ACC112 (cell line): ENCODE measurements at regions not wholly inside any gene's neighbourhood (a gene's known extent, or its start where the extent isn't known, plus 50 kb on each side); places are given as distances from the start of the nearest gene placed in this dataset.
A peak's percentile ranks its signal among the peaks of the same experiment; 100 is the strongest.

Source experiments
- H2AFZ ChIP-seq: fragments of 200-600 bp; sonication (generic); one replicate; pipeline ENCODE4 v1.6.0; 2017; ENCODE audit warnings: antibody characterized with exemption, low read length; ENCODE audit not compliant: unreplicated experiment
- H3K27ac ChIP-seq: fragments of 200-600 bp; sonication (generic); 2 replicates; pipeline ENCODE4 v1.5.1; 2014; ENCODE audit warnings: low read depth, mild to moderate bottlenecking, antibody characterized with exemption, low read length, moderate library complexity
- H3K27me3 ChIP-seq: fragments of 200-600 bp; sonication (generic); 2 replicates; pipeline ENCODE4 v1.6.1; 2014; ENCODE audit warnings: mild to moderate bottlenecking, antibody characterized with exemption, low read length, moderate library complexity, mixed read lengths; ENCODE audit not compliant: insufficient read depth
- H3K36me3 ChIP-seq: fragments of 200-600 bp; sonication (generic); 2 replicates; pipeline ENCODE4 v1.6.1; 2016; ENCODE audit warnings: mild to moderate bottlenecking, antibody characterized with exemption, low read length, moderate library complexity, mixed read lengths; ENCODE audit not compliant: insufficient read depth
- H3K4me1 ChIP-seq: fragments of 200-600 bp; sonication (generic); one replicate; pipeline ENCODE4 v1.6.1; 2016; ENCODE audit warnings: low read length, mixed read lengths; ENCODE audit not compliant: insufficient read depth, unreplicated experiment, control insufficient read depth
- H3K4me3 ChIP-seq: fragments of 200-600 bp; sonication (generic); 2 replicates; pipeline ENCODE4 v1.5.1; 2014; ENCODE audit warnings: mild to moderate bottlenecking, low read depth, low read length
- H3K79me2 ChIP-seq: fragments of 200-600 bp; sonication (generic); one replicate; pipeline ENCODE4 v1.6.0; 2016; ENCODE audit warnings: low read length; ENCODE audit not compliant: control insufficient read depth, unreplicated experiment, insufficient read depth

- H3K79me2 ChIP-seq, result no peaks in the 10 kb centered on the region
- H3K36me3 ChIP-seq, result 0 out of 2 replicates have a peak, but pooled peaks cover 6% of the 10 kb centered on the region
- no peak overlapping the region for H3K4me3 ChIP-seq
- no peak overlapping the region for H3K27ac ChIP-seq
- peaks cover 5% of the 10 kb centered on the region for H3K4me1 ChIP-seq
- no peak overlapping the region for H2AFZ ChIP-seq
- H3K27me3 ChIP-seq, result no peaks in the 10 kb centered on the region
Observed at GRCh38 chr2:42890791-42891355, 98.5 kb upstream of the HAAO start.

- H3K79me2 ChIP-seq, result no peaks in the 10 kb centered on the region
- H3K27me3 ChIP-seq, result no peaks in the 10 kb centered on the region
- H3K36me3 ChIP-seq, result 0 out of 2 replicates have a peak, but pooled peaks cover 6% of the 10 kb centered on the region
- H2AFZ ChIP-seq, result peak overlapping the region; percentile 7
- H3K4me1 ChIP-seq, result peaks cover 5% of the 10 kb centered on the region
- H3K27ac ChIP-seq, result no peak overlapping the region
- H3K4me3 ChIP-seq, result no peak overlapping the region
Observed at GRCh38 chr2:42888321-42889245, 96.2 kb upstream of the HAAO start.

GRCh38 chr2:42886921-42887320 lies 94.5 kb upstream of the HAAO start:
- Histone ChIP-seq H3K79me2 (no peaks in the 10 kb centered on the region), H3K27ac (no peak overlapping the region), H2AFZ (no peak overlapping the region), H3K4me1 (peaks cover 7% of the 10 kb centered on the region), H3K36me3 (0 out of 2 replicates have a peak, but pooled peaks cover 6% of the 10 kb centered on the region), H3K27me3 (no peaks in the 10 kb centered on the region), H3K4me3 (no peak overlapping the region)

- Histone ChIP-seq H3K27me3 (no peaks in the 10 kb centered on the region), H3K36me3 (no peaks in the 10 kb centered on the region), H2AFZ (no peak overlapping the region), H3K27ac (no peak overlapping the region), H3K4me3 (no peak overlapping the region), H3K4me1 (peaks cover 8% of the 10 kb centered on the region), H3K79me2 (no peaks in the 10 kb centered on the region)
Observed at GRCh38 chr2:42882756-42883155, 90.4 kb upstream of the HAAO start.

GRCh38 chr2:42881732-42882131 lies 89.3 kb upstream of the HAAO start:
- H3K36me3 ChIP-seq, result no peaks in the 10 kb centered on the region
- no peaks in the 10 kb centered on the region for H3K79me2 ChIP-seq
- no peak overlapping the region for H3K27ac ChIP-seq
- peaks cover 8% of the 10 kb centered on the region for H3K4me1 ChIP-seq
- H3K4me3 ChIP-seq, result no peak overlapping the region
- H2AFZ ChIP-seq, result no peak overlapping the region
- no peaks in the 10 kb centered on the region for H3K27me3 ChIP-seq

GRCh38 chr2:42880738-42881690 lies 88.6 kb upstream of the HAAO start:
- Histone ChIP-seq H3K27ac (no peak overlapping the region), H2AFZ (no peak overlapping the region), H3K36me3 (no peaks in the 10 kb centered on the region), H3K79me2 (no peaks in the 10 kb centered on the region), H3K27me3 (no peaks in the 10 kb centered on the region), H3K4me3 (no peak overlapping the region), H3K4me1 (peaks cover 8% of the 10 kb centered on the region)

- no peaks in the 10 kb centered on the region for H3K27me3 ChIP-seq
- no peaks in the 10 kb centered on the region for H3K79me2 ChIP-seq
- no peak overlapping the region for H3K27ac ChIP-seq
- no peak overlapping the region for H3K4me3 ChIP-seq
- no peaks in the 10 kb centered on the region for H3K36me3 ChIP-seq
- peaks cover 8% of the 10 kb centered on the region for H3K4me1 ChIP-seq
- H2AFZ ChIP-seq, result no peak overlapping the region
Observed at GRCh38 chr2:42879913-42880737, 87.7 kb upstream of the HAAO start.

- no peaks in the 10 kb centered on the region for H3K36me3 ChIP-seq
- H3K4me3 ChIP-seq, result no peak overlapping the region
- peaks cover 8% of the 10 kb centered on the region for H3K4me1 ChIP-seq
- H3K27me3 ChIP-seq, result no peaks in the 10 kb centered on the region
- no peak overlapping the region for H3K27ac ChIP-seq
- H3K79me2 ChIP-seq, result no peaks in the 10 kb centered on the region
- H2AFZ ChIP-seq, result no peak overlapping the region
Observed at GRCh38 chr2:42879121-42879705, 86.8 kb upstream of the HAAO start.

GRCh38 chr2:42878581-42878980 lies 86.2 kb upstream of the HAAO start:
- Histone ChIP-seq H3K79me2 (no peaks in the 10 kb centered on the region), H3K4me1 (peaks cover 8% of the 10 kb centered on the region), H3K27ac (no peak overlapping the region), H3K27me3 (no peaks in the 10 kb centered on the region), H2AFZ (no peak overlapping the region), H3K36me3 (no peaks in the 10 kb centered on the region), H3K4me3 (no peak overlapping the region)
